Neural crest cell (in vitro differentiated cells): ENCODE measurements at regions not wholly inside any gene's neighbourhood (a gene's known extent, or its start where the extent isn't known, plus 50 kb on each side); places are given as distances from the start of the nearest gene placed in this dataset.

ENCODE experiments used
- DNase-seq: peaks from one replicate; pipeline ENCODE4 v3.0.0; 2021; ENCODE audit warnings: low read depth, mixed read lengths, low spot score
- H3K27ac Mint-ChIP-seq: one replicate; pipeline ENCODE4 v1.8.0; 2021; ENCODE audit warnings: mild to moderate bottlenecking, mixed read lengths; ENCODE audit not compliant: unreplicated experiment
- H3K27me3 Mint-ChIP-seq: 2 replicates; pipeline ENCODE4 v1.8.0; 2021; ENCODE audit warnings: low read depth, mild to moderate bottlenecking, mixed read lengths
- H3K36me3 Mint-ChIP-seq: 2 replicates; pipeline ENCODE4 v1.8.0; 2021; ENCODE audit warnings: low read depth, mild to moderate bottlenecking, mixed read lengths
- H3K4me1 Mint-ChIP-seq: 2 replicates; pipeline ENCODE4 v1.8.0; 2021; ENCODE audit warnings: mixed read lengths
- H3K4me3 Mint-ChIP-seq: one replicate; pipeline ENCODE4 v1.8.0; 2021; ENCODE audit warnings: mild to moderate bottlenecking, mixed read lengths
- H3K9me3 Mint-ChIP-seq: 2 replicates; pipeline ENCODE4 v1.8.0; 2021; ENCODE audit warnings: mixed read lengths
- CTCF ChIP-seq: fragments of 200-600 bp; sonication (generic); conservative IDR thresholded peaks from 2 replicates; pipeline ENCODE4 v1.5.0; 2021; ENCODE audit warnings: antibody characterized with exemption, mild to moderate bottlenecking

GRCh38 chr3:106157411-106157810, 288.6 kb upstream of the CBLB start:
- Mint-ChIP-seq H3K27me3 (no peaks in the 10 kb centered on the region), H3K36me3 (no peaks in the 10 kb centered on the region), H3K4me3 (no peak overlapping the region), H3K27ac (no peak overlapping the region), H3K9me3 (no peaks in the 10 kb centered on the region), H3K4me1 (no peaks in the 10 kb centered on the region)
- TF ChIP-seq CTCF, result no peak
- DNase-seq, result no peak

GRCh38 chr3:106160396-106160795, 291.6 kb upstream of the CBLB start:
- no peak for DNase-seq
- TF ChIP-seq CTCF, result no peak
- Mint-ChIP-seq H3K27ac (no peak overlapping the region), H3K27me3 (no peaks in the 10 kb centered on the region), H3K9me3 (peaks cover 4% of the 10 kb centered on the region), H3K36me3 (no peaks in the 10 kb centered on the region), H3K4me3 (no peak overlapping the region), H3K4me1 (no peaks in the 10 kb centered on the region)

GRCh38 chr3:106161246-106161645, 292.4 kb upstream of the CBLB start:
- TF ChIP-seq CTCF, result no peak
- Mint-ChIP-seq H3K4me1 (no peaks in the 10 kb centered on the region), H3K27ac (no peak overlapping the region), H3K9me3 (peaks cover 4% of the 10 kb centered on the region), H3K4me3 (no peak overlapping the region), H3K27me3 (no peaks in the 10 kb centered on the region), H3K36me3 (no peaks in the 10 kb centered on the region)
- DNase-seq, result no peak

- H3K36me3 Mint-ChIP-seq, result no peaks in the 10 kb centered on the region
Observed at GRCh38 chr3:106167728-106168127, 298.9 kb upstream of the CBLB start.

GRCh38 chr3:106168962-106169750, 300.3 kb upstream of the CBLB start:
- Mint-ChIP-seq H3K4me1 (no peaks in the 10 kb centered on the region), H3K4me3 (no peak overlapping the region), H3K9me3 (peaks cover 3% of the 10 kb centered on the region), H3K27ac (no peak overlapping the region), H3K27me3 (no peaks in the 10 kb centered on the region), H3K36me3 (no peaks in the 10 kb centered on the region)
- no peak for TF ChIP-seq CTCF
- no peak for DNase-seq

More at GRCh38 chr3:106167728-106168127, 298.9 kb upstream of the CBLB start:
- H3K27ac Mint-ChIP-seq, result no peak overlapping the region
- H3K4me3 Mint-ChIP-seq, result no peak overlapping the region
- no peak for DNase-seq
- peaks cover 6% of the 10 kb centered on the region for H3K9me3 Mint-ChIP-seq
- no peaks in the 10 kb centered on the region for H3K4me1 Mint-ChIP-seq
- TF ChIP-seq CTCF, result no peak
- no peaks in the 10 kb centered on the region for H3K27me3 Mint-ChIP-seq
